ENCODE measurements at regions not wholly inside any gene's neighbourhood (a gene's known extent, or its start where the extent isn't known, plus 50 kb on each side); places are given as distances from the start of the nearest gene placed in this dataset.
"Not testable (repeated sequence)": the region's sequence is repeated elsewhere in the genome, so short reads cannot be mapped to it uniquely, and the experiment has no call there.

DNA sequence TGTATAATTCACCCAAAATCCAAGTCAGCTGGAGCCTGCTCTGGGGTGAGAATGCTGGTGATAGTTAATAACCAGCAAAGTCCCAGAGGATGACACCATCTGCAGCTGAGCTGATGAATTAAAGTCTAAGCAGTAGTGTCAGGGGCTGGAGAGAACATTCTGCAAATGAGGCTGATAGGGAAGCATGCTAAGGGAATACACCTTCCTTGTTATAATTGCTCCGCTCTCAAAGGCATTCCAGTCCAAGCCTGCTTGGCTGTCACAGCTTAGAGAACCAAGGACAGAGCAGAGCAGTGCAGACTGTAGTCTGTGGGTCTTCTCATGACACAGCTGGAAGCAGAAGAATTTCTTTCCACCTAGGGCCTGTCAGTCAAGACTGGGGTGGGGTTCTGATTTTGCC, 283.1 kb downstream of the SIPA1L2 start:
- no peaks in the 10 kb centered on the region for H3K4me1 ChIP-seq (ENCODE audit: control insufficient read depth, insufficient read depth, low read length)
- H3K4me3 ChIP-seq (ENCODE audit: insufficient read depth, low read depth, low read length) = no peak overlapping the region
- H3K27me3 ChIP-seq (ENCODE audit: control insufficient read depth, insufficient read depth, low read length, poor library complexity, severe bottlenecking) = no peaks in the 10 kb centered on the region
- WGBS, 2 experiments = 90 to 95% methylated on average over 1 of the region's 1 CpG
- H3K27ac ChIP-seq (ENCODE audit: insufficient read depth, low read depth, low read length, poor library complexity, severe bottlenecking) = no peak overlapping the region
- H3K9me3 ChIP-seq (ENCODE audit: control insufficient read depth, low read length) = no peaks in the 10 kb centered on the region
- H3K36me3 ChIP-seq (ENCODE audit: control insufficient read depth, insufficient read depth, low read length) = no peaks in the 10 kb centered on the region

GRCh38 chr1:232344791-232345399, 285.0 kb downstream of the SIPA1L2 start:
- H3K36me3 ChIP-seq (ENCODE audit: control insufficient read depth, insufficient read depth, low read length) = no peaks in the 10 kb centered on the region
- no peak overlapping the region for H3K27ac ChIP-seq (ENCODE audit: insufficient read depth, low read depth, low read length, poor library complexity, severe bottlenecking)
- no peaks in the 10 kb centered on the region for H3K9me3 ChIP-seq (ENCODE audit: control insufficient read depth, low read length)
- no peak overlapping the region for H3K4me3 ChIP-seq (ENCODE audit: insufficient read depth, low read depth, low read length)
- no peaks in the 10 kb centered on the region for H3K27me3 ChIP-seq (ENCODE audit: control insufficient read depth, insufficient read depth, low read length, poor library complexity, severe bottlenecking)
- no peaks in the 10 kb centered on the region for H3K4me1 ChIP-seq (ENCODE audit: control insufficient read depth, insufficient read depth, low read length)
- 91 to 95% methylated on average over 4 of the region's 4 CpGs for WGBS, 2 experiments

GRCh38 chr1:232344186-232344585, 285.7 kb downstream of the SIPA1L2 start:
- not testable (repeated sequence) for H3K9me3 ChIP-seq (ENCODE audit: control insufficient read depth, low read length); H3K36me3 ChIP-seq (ENCODE audit: control insufficient read depth, insufficient read depth, low read length); H3K27ac ChIP-seq (ENCODE audit: insufficient read depth, low read depth, low read length, poor library complexity, severe bottlenecking); H3K27me3 ChIP-seq (ENCODE audit: control insufficient read depth, insufficient read depth, low read length, poor library complexity, severe bottlenecking); H3K4me1 ChIP-seq (ENCODE audit: control insufficient read depth, insufficient read depth, low read length); H3K4me3 ChIP-seq (ENCODE audit: insufficient read depth, low read depth, low read length)
- WGBS, 2 experiments = 100% methylated on average over 1 of the region's 3 CpGs

DNA sequence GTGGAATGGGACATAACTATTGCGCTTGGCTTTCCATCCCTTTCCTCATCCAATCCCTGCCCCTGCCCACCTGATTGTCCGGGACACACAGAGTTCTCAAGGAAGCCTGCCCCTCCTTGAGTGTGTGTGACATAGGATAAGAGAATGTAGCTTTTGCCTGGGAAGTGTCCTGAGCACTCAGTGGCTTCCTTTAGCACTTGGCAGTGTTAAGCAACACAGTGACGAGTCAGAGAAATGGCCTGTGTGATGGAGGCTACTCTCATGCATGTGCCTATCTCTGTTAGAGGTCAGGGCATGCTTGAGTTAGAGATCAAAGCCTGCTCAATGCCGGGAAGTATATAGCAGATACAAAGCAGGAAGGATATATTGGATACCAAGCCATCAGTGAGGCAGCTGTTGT, 289.5 kb downstream of the SIPA1L2 start:
- Histone ChIP-seq H3K4me3 (ENCODE audit: insufficient read depth, low read depth, low read length) (no peak overlapping the region), H3K27ac (ENCODE audit: insufficient read depth, low read depth, low read length, poor library complexity, severe bottlenecking) (no peak overlapping the region), H3K27me3 (ENCODE audit: control insufficient read depth, insufficient read depth, low read length, poor library complexity, severe bottlenecking) (no peaks in the 10 kb centered on the region), H3K4me1 (ENCODE audit: control insufficient read depth, insufficient read depth, low read length) (no peaks in the 10 kb centered on the region), H3K9me3 (ENCODE audit: control insufficient read depth, low read length) (no peaks in the 10 kb centered on the region), H3K36me3 (ENCODE audit: control insufficient read depth, insufficient read depth, low read length) (no peaks in the 10 kb centered on the region)
- 91 to 94% methylated on average over 4 of the region's 4 CpGs for WGBS, 2 experiments

- Histone ChIP-seq H3K27ac (ENCODE audit: insufficient read depth, low read depth, low read length, poor library complexity, severe bottlenecking) (no peak overlapping the region), H3K9me3 (ENCODE audit: control insufficient read depth, low read length) (no peaks in the 10 kb centered on the region), H3K36me3 (ENCODE audit: control insufficient read depth, insufficient read depth, low read length) (no peaks in the 10 kb centered on the region), H3K4me3 (ENCODE audit: insufficient read depth, low read depth, low read length) (no peak overlapping the region), H3K4me1 (ENCODE audit: control insufficient read depth, insufficient read depth, low read length) (no peaks in the 10 kb centered on the region), H3K27me3 (ENCODE audit: control insufficient read depth, insufficient read depth, low read length, poor library complexity, severe bottlenecking) (no peaks in the 10 kb centered on the region)
- WGBS, 2 experiments = 68 to 73% methylated on average over 2 of the region's 2 CpGs
Measured at GRCh38 chr1:232339073-232339472, 290.9 kb downstream of the SIPA1L2 start.

DNA sequence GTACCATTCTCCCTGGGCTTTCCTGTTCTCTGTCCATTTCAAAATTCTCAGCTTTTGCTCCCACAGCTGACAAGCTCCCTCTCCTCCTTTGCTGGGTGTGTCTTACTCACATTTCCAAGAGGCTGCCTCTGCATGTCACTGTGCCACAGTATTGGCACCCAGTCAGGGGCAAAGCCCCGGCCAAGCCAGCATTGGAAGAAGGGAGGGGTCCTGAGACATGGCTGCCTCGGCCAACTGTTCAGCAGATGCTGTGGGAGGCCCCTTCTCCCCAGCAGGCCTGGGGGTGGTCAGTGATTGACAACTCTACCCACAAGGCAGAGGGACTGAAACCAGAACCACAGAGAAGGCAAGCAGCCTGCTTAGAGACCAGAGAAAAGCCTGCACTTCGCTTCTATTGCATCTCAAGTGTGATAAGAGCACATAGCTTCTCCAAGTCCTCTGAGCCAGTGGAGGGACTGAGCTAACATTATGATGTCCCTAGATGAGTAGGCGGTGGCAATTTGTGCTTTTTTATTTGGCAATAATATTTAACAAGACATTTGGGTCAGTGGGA, 294.1 kb downstream of the SIPA1L2 start:
- no peaks in the 10 kb centered on the region for H3K4me1 ChIP-seq (ENCODE audit: control insufficient read depth, insufficient read depth, low read length)
- H3K27me3 ChIP-seq (ENCODE audit: control insufficient read depth, insufficient read depth, low read length, poor library complexity, severe bottlenecking) = no peaks in the 10 kb centered on the region
- no peak overlapping the region for H3K27ac ChIP-seq (ENCODE audit: insufficient read depth, low read depth, low read length, poor library complexity, severe bottlenecking)
- H3K9me3 ChIP-seq (ENCODE audit: control insufficient read depth, low read length) = no peaks in the 10 kb centered on the region
- no peak overlapping the region for H3K4me3 ChIP-seq (ENCODE audit: insufficient read depth, low read depth, low read length)
- 86 to 88% methylated on average over 4 of the region's 4 CpGs for WGBS, 2 experiments
- H3K36me3 ChIP-seq (ENCODE audit: control insufficient read depth, insufficient read depth, low read length) = no peaks in the 10 kb centered on the region

DNA sequence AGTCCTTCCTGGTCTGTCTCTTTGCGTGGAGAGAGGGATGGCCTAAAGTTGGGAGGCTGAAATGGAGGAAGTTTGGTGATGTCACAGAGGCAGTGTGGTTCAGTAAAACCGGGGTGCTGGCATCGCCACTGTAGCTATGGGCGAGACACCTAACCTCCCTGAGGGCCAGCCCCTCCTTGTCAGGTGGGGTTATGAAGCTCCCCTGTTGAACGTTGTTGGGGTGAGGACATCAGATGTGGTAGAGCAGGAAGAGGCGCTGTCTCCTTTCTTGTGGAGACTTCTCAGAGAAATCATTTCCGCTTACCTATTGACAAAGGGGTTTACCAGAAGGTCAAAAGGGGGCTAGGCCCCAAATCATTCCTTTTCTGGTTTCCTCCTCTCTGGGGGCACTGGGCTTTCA, 294.7 kb downstream of the SIPA1L2 start:
- no peaks in the 10 kb centered on the region for H3K9me3 ChIP-seq (ENCODE audit: control insufficient read depth, low read length)
- H3K4me1 ChIP-seq (ENCODE audit: control insufficient read depth, insufficient read depth, low read length) = no peaks in the 10 kb centered on the region
- no peaks in the 10 kb centered on the region for H3K27me3 ChIP-seq (ENCODE audit: control insufficient read depth, insufficient read depth, low read length, poor library complexity, severe bottlenecking)
- H3K27ac ChIP-seq (ENCODE audit: insufficient read depth, low read depth, low read length, poor library complexity, severe bottlenecking) = no peak overlapping the region
- 95 to 96% methylated on average over 7 of the region's 7 CpGs for WGBS, 2 experiments
- no peak overlapping the region for H3K4me3 ChIP-seq (ENCODE audit: insufficient read depth, low read depth, low read length)
- no peaks in the 10 kb centered on the region for H3K36me3 ChIP-seq (ENCODE audit: control insufficient read depth, insufficient read depth, low read length)

DNA sequence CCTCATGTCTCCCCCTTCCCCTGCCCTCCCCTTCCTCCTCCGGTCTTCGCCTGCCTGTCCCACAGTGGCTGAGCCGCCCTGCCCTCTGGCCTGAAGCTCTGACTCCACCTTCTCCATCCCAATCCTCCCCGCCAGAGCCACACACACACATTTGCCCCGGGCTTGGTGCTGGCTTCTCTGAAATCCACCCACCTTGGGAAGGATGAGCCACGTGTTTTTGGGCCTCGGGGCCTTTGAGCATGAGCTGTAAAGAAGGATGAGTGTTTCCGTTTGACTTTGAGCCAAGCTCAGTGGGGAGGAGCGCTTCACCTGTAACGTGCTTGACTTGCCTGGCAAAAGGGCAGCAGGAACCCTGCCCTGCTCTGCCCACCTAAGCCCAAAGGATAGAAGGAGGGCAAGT, 295.1 kb downstream of the SIPA1L2 start:
- H3K9me3 ChIP-seq (ENCODE audit: control insufficient read depth, low read length) = no peaks in the 10 kb centered on the region
- no peaks in the 10 kb centered on the region for H3K4me1 ChIP-seq (ENCODE audit: control insufficient read depth, insufficient read depth, low read length)
- 93% methylated on average over 10 of the region's 10 CpGs for WGBS, 2 experiments
- no peaks in the 10 kb centered on the region for H3K36me3 ChIP-seq (ENCODE audit: control insufficient read depth, insufficient read depth, low read length)
- no peaks in the 10 kb centered on the region for H3K27me3 ChIP-seq (ENCODE audit: control insufficient read depth, insufficient read depth, low read length, poor library complexity, severe bottlenecking)
- no peak overlapping the region for H3K4me3 ChIP-seq (ENCODE audit: insufficient read depth, low read depth, low read length)
- no peak overlapping the region for H3K27ac ChIP-seq (ENCODE audit: insufficient read depth, low read depth, low read length, poor library complexity, severe bottlenecking)

- H3K4me1 ChIP-seq (ENCODE audit: control insufficient read depth, insufficient read depth, low read length) = no peaks in the 10 kb centered on the region
- H3K36me3 ChIP-seq (ENCODE audit: control insufficient read depth, insufficient read depth, low read length) = no peaks in the 10 kb centered on the region
- WGBS, 2 experiments = 77 to 85% methylated on average over 3 of the region's 3 CpGs
- no peaks in the 10 kb centered on the region for H3K27me3 ChIP-seq (ENCODE audit: control insufficient read depth, insufficient read depth, low read length, poor library complexity, severe bottlenecking)
- no peaks in the 10 kb centered on the region for H3K9me3 ChIP-seq (ENCODE audit: control insufficient read depth, low read length)
- no peak overlapping the region for H3K4me3 ChIP-seq (ENCODE audit: insufficient read depth, low read depth, low read length)
- H3K27ac ChIP-seq (ENCODE audit: insufficient read depth, low read depth, low read length, poor library complexity, severe bottlenecking) = no peak overlapping the region
Measured at GRCh38 chr1:232334246-232334645, 295.7 kb downstream of the SIPA1L2 start.

DNA sequence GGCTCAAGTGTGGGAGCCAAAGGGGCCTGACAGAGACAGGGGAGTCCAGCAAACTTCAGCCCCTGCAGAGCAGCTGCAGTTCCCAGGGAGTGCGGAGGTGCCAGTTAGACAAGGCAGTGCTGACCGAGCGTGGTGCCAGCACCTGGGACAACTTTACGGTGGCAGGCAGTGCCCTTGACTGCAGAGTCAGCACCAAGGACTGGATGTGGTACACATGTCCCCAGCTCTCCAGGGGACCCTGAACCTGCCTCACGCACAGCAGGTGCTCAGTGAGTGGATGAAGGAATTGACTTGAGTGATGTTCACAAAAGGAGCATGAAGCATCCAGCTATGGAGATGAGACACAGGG, 296.5 kb downstream of the SIPA1L2 start:
- H3K4me3 ChIP-seq (ENCODE audit: insufficient read depth, low read depth, low read length) = no peak overlapping the region
- no peak overlapping the region for H3K27ac ChIP-seq (ENCODE audit: insufficient read depth, low read depth, low read length, poor library complexity, severe bottlenecking)
- 94 to 96% methylated on average over 5 of the region's 5 CpGs for WGBS, 2 experiments
- no peaks in the 10 kb centered on the region for H3K9me3 ChIP-seq (ENCODE audit: control insufficient read depth, low read length)
- H3K27me3 ChIP-seq (ENCODE audit: control insufficient read depth, insufficient read depth, low read length, poor library complexity, severe bottlenecking) = no peaks in the 10 kb centered on the region
- H3K36me3 ChIP-seq (ENCODE audit: control insufficient read depth, insufficient read depth, low read length) = no peaks in the 10 kb centered on the region
- H3K4me1 ChIP-seq (ENCODE audit: control insufficient read depth, insufficient read depth, low read length) = no peaks in the 10 kb centered on the region
